Neural cell (in vitro differentiated cells): ENCODE measurements at regions not wholly inside any gene's neighbourhood (a gene's known extent, or its start where the extent isn't known, plus 50 kb on each side); places are given as distances from the start of the nearest gene placed in this dataset.

Source experiments
- H2AFZ ChIP-seq: fragments of 200-600, 300-800 bp; sonication (generic), shearing (Covaris generic); 2 replicates; pipeline ENCODE4 v1.6.0; 2014; ENCODE audit warnings: low read depth, mild to moderate bottlenecking, antibody characterized with exemption, low read length, moderate library complexity
- H3F3A ChIP-seq: fragments of 200-600 bp; shearing (Covaris generic); 2 replicates; pipeline ENCODE4 v1.6.1; 2016; ENCODE audit warnings: mild to moderate bottlenecking, moderate library complexity, mixed read lengths, antibody characterized with exemption, low read length; ENCODE audit not compliant: insufficient read depth, poor library complexity, severe bottlenecking
- H3K27ac ChIP-seq: fragments of 200-600, 300-800 bp; sonication (generic), shearing (Covaris generic); 2 replicates; pipeline ENCODE4 v1.5.1; 2014; ENCODE audit warnings: mild to moderate bottlenecking, low read length, moderate library complexity
- H3K27me3 ChIP-seq: fragments of 300-800, 200-600 bp; sonication (generic), shearing (Covaris generic); 2 replicates; pipeline ENCODE4 v1.6.0; 2014; ENCODE audit warnings: mild to moderate bottlenecking, low read depth, low read length, moderate library complexity; ENCODE audit not compliant: insufficient read depth
- H3K36me3 ChIP-seq: fragments of 300-800, 200-600 bp; sonication (generic), shearing (Covaris generic); 2 replicates; pipeline ENCODE4 v1.5.1; 2014; ENCODE audit warnings: mild to moderate bottlenecking, antibody characterized with exemption, low read length, moderate library complexity; ENCODE audit not compliant: insufficient read depth
- H3K4me2 ChIP-seq: fragments of 300-800, 200-600 bp; sonication (generic), shearing (Covaris generic); 2 replicates; pipeline ENCODE4 v1.6.0; 2014; ENCODE audit warnings: mild to moderate bottlenecking, low read length
- H3K4me3 ChIP-seq: fragments of 300-800, 200-600 bp; sonication (generic), shearing (Covaris generic); 2 replicates; pipeline ENCODE4 v1.5.1; 2014; ENCODE audit warnings: mild to moderate bottlenecking, low read length, moderate library complexity
- H3K79me2 ChIP-seq: fragments of 200-600 bp; shearing (Covaris generic); replicated peaks from 2 replicates; pipeline ENCODE4 v1.6.0; 2014; ENCODE audit warnings: mild to moderate bottlenecking, low read length, moderate library complexity; ENCODE audit not compliant: insufficient read depth
- H3K9ac ChIP-seq: fragments of 300-800, 200-600 bp; sonication (generic), shearing (Covaris generic); 2 replicates; pipeline ENCODE4 v1.6.1; 2016; ENCODE audit warnings: mild to moderate bottlenecking, low read length, mixed read lengths
- H3K9me2 ChIP-seq: fragments of 200-600 bp; shearing (Covaris generic); 2 replicates; pipeline ENCODE4 v1.6.1; 2016; ENCODE audit warnings: mild to moderate bottlenecking, low read length, mixed read lengths; ENCODE audit not compliant: insufficient read depth
- H3K9me3 ChIP-seq: fragments of 200-600, 300-800 bp; sonication (generic), shearing (Covaris generic); 2 replicates; pipeline ENCODE4 v1.6.1; 2016; ENCODE audit warnings: mild to moderate bottlenecking, mixed run types, low read length, moderate library complexity, mixed read lengths
- H4K20me1 ChIP-seq: fragments of 200-600 bp; shearing (Covaris generic); 2 replicates; pipeline ENCODE4 v1.6.1; 2016; ENCODE audit warnings: mild to moderate bottlenecking, mixed run types; ENCODE audit not compliant: insufficient read depth
- CTCF ChIP-seq: fragments of 450-650 bp; IDR thresholded peaks from 2 replicates; pipeline ENCODE4 v1.5.1; 2014; ENCODE audit warnings: antibody characterized with exemption, mild to moderate bottlenecking, moderate library complexity; ENCODE audit not compliant: poor library complexity, severe bottlenecking
- EP300 ChIP-seq: fragments of 450-650 bp; conservative IDR thresholded peaks from 2 replicates; pipeline ENCODE4 v1.6.1; 2014; ENCODE audit warnings: antibody characterized with exemption, mild to moderate bottlenecking, moderate library complexity; ENCODE audit not compliant: poor library complexity, severe bottlenecking
- EZH2 ChIP-seq: fragments of 200-600, 300-800 bp; shearing (Covaris generic), sonication (generic); IDR thresholded peaks from 2 replicates; pipeline ENCODE4 v1.6.1; 2014; ENCODE audit warnings: antibody characterized with exemption, low read length, borderline replicate concordance, mild to moderate bottlenecking; ENCODE audit not compliant: insufficient read depth, poor library complexity, severe bottlenecking
- MXI1 ChIP-seq: fragments of 450-650 bp; conservative IDR thresholded peaks from 2 replicates; pipeline ENCODE4 v1.6.1; 2014; ENCODE audit warnings: antibody characterized with exemption, mild to moderate bottlenecking; ENCODE audit not compliant: poor library complexity, severe bottlenecking
- POLR2AphosphoS5 ChIP-seq: IDR thresholded peaks from 2 replicates; pipeline ENCODE4 v1.6.1; 2012
- RAD21 ChIP-seq: fragments of 450-650 bp; conservative IDR thresholded peaks from 2 replicates; pipeline ENCODE4 v1.6.1; 2014; ENCODE audit warnings: antibody characterized with exemption, mild to moderate bottlenecking, moderate library complexity
- REST ChIP-seq: IDR thresholded peaks from 2 replicates; pipeline ENCODE4 v1.6.1; 2012; ENCODE audit warnings: borderline replicate concordance
- SMC3 ChIP-seq: fragments of 450-650 bp; conservative IDR thresholded peaks from 2 replicates; pipeline ENCODE4 v1.6.1; 2014; ENCODE audit warnings: antibody characterized with exemption, mild to moderate bottlenecking, moderate library complexity; ENCODE audit not compliant: poor library complexity
- TAF1 ChIP-seq: IDR thresholded peaks from 2 replicates; pipeline ENCODE4 v1.6.1; 2012; ENCODE audit warnings: low read depth

GRCh38 chr7:351681-352480, 61.9 kb downstream of the FOXL3 start:
- Histone ChIP-seq H3K9me2 (no peaks in the 10 kb centered on the region), H4K20me1 (no peaks in the 10 kb centered on the region), H3K4me2 (no peak overlapping the region), H3K9ac (no peak overlapping the region), H3K27ac (no peak overlapping the region), H3K9me3 (no peaks in the 10 kb centered on the region), H3K27me3 (no peaks in the 10 kb centered on the region), H2AFZ (no peak overlapping the region), H3K79me2 (no peaks in the 10 kb centered on the region), H3K36me3 (no peaks in the 10 kb centered on the region), H3F3A (no peaks in the 10 kb centered on the region), H3K4me3 (no peak overlapping the region)
- TF ChIP-seq EZH2 (no peak), EP300 (no peak), TAF1 (no peak), RAD21 (no peak), CTCF (no peak), SMC3 (no peak), MXI1 (no peak), POLR2AphosphoS5 (no peak), REST (no peak)

GRCh38 chr7:353746-354325, 63.9 kb downstream of the FOXL3 start:
- TF ChIP-seq MXI1 (no peak), REST (no peak), EZH2 (no peak), TAF1 (no peak), RAD21 (no peak), EP300 (no peak), POLR2AphosphoS5 (no peak)
- Histone ChIP-seq H4K20me1 (no peaks in the 10 kb centered on the region), H3F3A (no peaks in the 10 kb centered on the region), H3K79me2 (no peaks in the 10 kb centered on the region), H3K9me2 (no peaks in the 10 kb centered on the region), H3K27me3 (no peaks in the 10 kb centered on the region), H3K4me2 (no peak overlapping the region), H3K9ac (no peak overlapping the region), H3K27ac (no peak overlapping the region), H3K36me3 (no peaks in the 10 kb centered on the region), H3K4me3 (no peak overlapping the region), H2AFZ (no peak overlapping the region), H3K9me3 (no peaks in the 10 kb centered on the region)
